K562 (cell line): ENCODE measurements at regions not wholly inside any gene's neighbourhood (a gene's known extent, or its start where the extent isn't known, plus 50 kb on each side); places are given as distances from the start of the nearest gene placed in this dataset.

ENCODE experiments used
- ATAC-seq: fragments of 200-7000 bp; cut with Tn5 transposase; 3 replicates; pipeline ENCODE4 v1.9.1; 2020; ENCODE audit warnings: moderate library complexity
- BruUV-seq: library from RNA; stranded (reverse); fragments of 400-500 nt; replicated peaks from 2 replicates; lab custom pipeline; 2021; lab: Mats Ljungman, UMichigan
- CTCF ChIA-PET: fragments of 300-600 bp; formaldehyde crosslinking; extraction: SDS; loops from one replicate; lab custom pipeline; 2021; ENCODE audit warnings: low intra/inter-chr PET ratio; lab: Yijun Ruan, JAX
- POLR2A ChIA-PET: fragments of 300-600, 350-650 bp; sonication (Branson Sonifier 250); formaldehyde crosslinking; extraction: SDS; loops from one replicate; lab custom pipeline; 2021; ENCODE audit warnings: antibody characterized with exemption, inconsistent platforms; lab: Yijun Ruan, JAX
- DNase-seq, 4 experiments: peaks; one replicate each; pipeline versions ENCODE4 v3.0.0 to v3.0.0-alpha.2; 2011 to 2018; ENCODE audit warnings: low spot score in 3 of 4, mixed read lengths in 3 of 4; ENCODE audit errors: extremely low read depth in 1 of 4
- FAIRE-seq: peaks from 2 replicates; lab custom pipeline; 2011; peaks lifted over from hg19 to GRCh38; lab: Jason Lieb, UNC
- H2AFZ ChIP-seq: 2 replicates; pipeline ENCODE4 v1.6.0; 2011; ENCODE audit warnings: low read depth, low read length, control low read depth, inconsistent platforms
- H3K27ac ChIP-seq: fragments of 200-600 bp; 3 replicates; pipeline ENCODE4 v1.8.0; 2011; ENCODE audit warnings: low read depth, mild to moderate bottlenecking, control low read depth, inconsistent platforms, low read length, moderate library complexity, mixed read lengths; ENCODE audit errors: extremely low read depth
- H3K27me3 ChIP-seq, 2 experiments: fragments of 300-600 bp in 1 of 2; 2 replicates in 1 of 2; 3 replicates in 1 of 2; pipeline versions ENCODE4 v1.6.0 to v1.8.0; 2011; ENCODE audit warnings: inconsistent platforms in 2 of 2, low read length in 2 of 2, mild to moderate bottlenecking in 1 of 2, mixed read lengths in 1 of 2, moderate library complexity in 1 of 2; ENCODE audit not compliant: control insufficient read depth in 2 of 2, insufficient read depth in 2 of 2
- H3K36me3 ChIP-seq: fragments of 300-600 bp; 3 replicates; pipeline ENCODE4 v1.8.0; 2011; ENCODE audit warnings: mild to moderate bottlenecking, low read length, inconsistent platforms; ENCODE audit not compliant: control insufficient read depth, insufficient read depth
- H3K4me1 ChIP-seq, 2 experiments: fragments of 200-600 bp in 1 of 2; replicated peaks in 1 of 2; 2 replicates in 1 of 2; 3 replicates in 1 of 2; pipeline versions ENCODE4 v1.5.1 to v1.8.0; 2011; ENCODE audit warnings: inconsistent platforms in 2 of 2, low read length in 2 of 2, mild to moderate bottlenecking in 1 of 2, mixed read lengths in 1 of 2, moderate library complexity in 1 of 2; ENCODE audit not compliant: control insufficient read depth in 2 of 2, insufficient read depth in 2 of 2
- H3K4me2 ChIP-seq: 2 replicates; pipeline ENCODE4 v1.6.1; 2011; ENCODE audit warnings: low read length, control low read depth, inconsistent platforms, mixed read lengths; ENCODE audit not compliant: insufficient read depth
- H3K4me3 ChIP-seq: fragments of 200-600 bp; sonication (generic), shearing (Covaris generic); 2 replicates; pipeline ENCODE4 v1.5.1; 2016; ENCODE audit warnings: control low read depth, inconsistent platforms
- H3K79me2 ChIP-seq: fragments of 200-600 bp; 3 replicates; pipeline ENCODE4 v1.8.0; 2011; ENCODE audit warnings: low read length, inconsistent platforms; ENCODE audit not compliant: control insufficient read depth, insufficient read depth
- H3K9ac ChIP-seq, 2 experiments: 2 replicates each; pipeline versions ENCODE4 v1.6.0 to v1.6.1; 2011; ENCODE audit warnings: low read depth in 2 of 2, low read length in 2 of 2, control low read depth in 1 of 2, inconsistent platforms in 1 of 2, mild to moderate bottlenecking in 1 of 2, mixed read lengths in 1 of 2; ENCODE audit not compliant: insufficient read depth in 1 of 2
- H3K9me1 ChIP-seq: one replicate; pipeline ENCODE4 v1.6.0; 2011; ENCODE audit warnings: inconsistent platforms, mild to moderate bottlenecking, low read length, moderate library complexity; ENCODE audit not compliant: control insufficient read depth, insufficient read depth
- H3K9me3 ChIP-seq: replicated peaks from 2 replicates; pipeline ENCODE4 v1.5.1; 2011; ENCODE audit warnings: low read depth, low read length, inconsistent platforms; ENCODE audit not compliant: control insufficient read depth, insufficient read depth
- H4K20me1 ChIP-seq: replicated peaks from 2 replicates; pipeline ENCODE4 v1.6.1; 2011; ENCODE audit warnings: low read length, inconsistent platforms, mixed read lengths; ENCODE audit not compliant: control insufficient read depth, insufficient read depth
- BRD9 ChIP-seq: fragments of 450-650 bp; IDR thresholded peaks from 2 replicates; pipeline ENCODE4 v1.6.1; 2018; ENCODE audit warnings: low read depth; ENCODE audit not compliant: partially characterized antibody
- ETV5 ChIP-seq: sonication (generic); formaldehyde crosslinking; IDR thresholded peaks from 2 replicates; pipeline ENCODE4 v1.4.0; 2020; ENCODE audit warnings: low read depth, mild to moderate bottlenecking, missing genetic modification reagents
- GABPB1 ChIP-seq: sonication (generic); formaldehyde crosslinking; IDR thresholded peaks from 2 replicates; pipeline ENCODE4 v1.8.0; 2022; ENCODE audit warnings: mild to moderate bottlenecking, missing genetic modification reagents
- GATAD2B ChIP-seq: fragments of 450-650 bp; IDR thresholded peaks from 2 replicates; pipeline ENCODE4 v1.6.1; 2017; ENCODE audit warnings: mild to moderate bottlenecking, borderline replicate concordance
- KAT7 ChIP-seq: sonication (generic); formaldehyde crosslinking; IDR thresholded peaks from 2 replicates; pipeline ENCODE4 v1.8.0; 2022; ENCODE audit warnings: missing genetic modification reagents, mild to moderate bottlenecking, borderline replicate concordance
- KAT8 ChIP-seq: fragments of 450-650 bp; IDR thresholded peaks from 2 replicates; pipeline ENCODE4 v1.6.1; 2016; ENCODE audit warnings: low read depth, mild to moderate bottlenecking
- NCOA1 ChIP-seq: fragments of 450-650 bp; IDR thresholded peaks from 2 replicates; pipeline ENCODE4 v1.6.1; 2016; ENCODE audit warnings: low read depth
- NFE2 ChIP-seq: IDR thresholded peaks from 2 replicates; pipeline ENCODE4 v1.6.1; 2014; ENCODE audit warnings: antibody characterized with exemption, low read depth
- NR4A1 ChIP-seq, 2 experiments: fragments of 250-450 bp in 1 of 2; fragments of 450-650 bp in 1 of 2; sonication (Bioruptor Pico) in 1 of 2; IDR thresholded peaks; 2 replicates each; pipeline versions ENCODE4 v1.4.0 to v1.6.1; 2016 to 2020; ENCODE audit warnings: mild to moderate bottlenecking in 2 of 2, missing compliant biosample characterization in 1 of 2, missing genetic modification characterization in 1 of 2, moderate library complexity in 1 of 2
- SMAD4 ChIP-seq: fragments of 250-450 bp; sonication (Bioruptor Pico); conservative IDR thresholded peaks from 2 replicates; pipeline ENCODE4 v1.8.0; 2021; ENCODE audit warnings: inconsistent platforms, mild to moderate bottlenecking, moderate library complexity
- ZNF239 ChIP-seq: fragments of 250-450 bp; sonication (Bioruptor Pico); IDR thresholded peaks from 2 replicates; pipeline ENCODE4 v1.4.0; 2020; ENCODE audit warnings: mild to moderate bottlenecking
- WGBS: fragments of 100-300 bp; shearing (Covaris generic); methylation state at CpG from one replicate; pipeline ENCODE4 v1.1.6; 2016; ENCODE audit warnings: low coverage, mixed read lengths; ENCODE audit not compliant: insufficient coverage; ENCODE audit errors: missing lambda C conversion rate; 5-methylcytosine and 5-hydroxymethylcytosine counted together
- in situ Hi-C: fragments of 300-500 bp; cut with MboI; formaldehyde crosslinking; loops from 4 replicates; pipeline ENCODE4 v1.15.0; 2018; ENCODE audit warnings: inconsistent platforms, mixed read lengths
- intact Hi-C: fragments of 100-400 bp; cut with micrococcal nuclease; formaldehyde crosslinking; loops from 2 replicates; pipeline ENCODE4 v1.14.2; 2022
- TF ChIP-seq, protein P1 (sequence below): fragments of 250-450 bp; sonication (Bioruptor Pico); IDR thresholded peaks from 2 replicates; pipeline ENCODE4 v1.4.0; 2020; ENCODE audit warnings: mild to moderate bottlenecking, moderate library complexity
- TF ChIP-seq, protein P2 (sequence below): fragments of 250-450 bp; sonication (Bioruptor Pico); IDR thresholded peaks from 2 replicates; pipeline ENCODE4 v1.5.0; 2020; ENCODE audit warnings: mild to moderate bottlenecking, borderline replicate concordance
- TF ChIP-seq, protein P3 (sequence below): sonication (generic); formaldehyde crosslinking; IDR thresholded peaks from 2 replicates; pipeline ENCODE4 v1.8.0; 2022; ENCODE audit warnings: missing genetic modification reagents, mild to moderate bottlenecking, borderline replicate concordance

DNA sequence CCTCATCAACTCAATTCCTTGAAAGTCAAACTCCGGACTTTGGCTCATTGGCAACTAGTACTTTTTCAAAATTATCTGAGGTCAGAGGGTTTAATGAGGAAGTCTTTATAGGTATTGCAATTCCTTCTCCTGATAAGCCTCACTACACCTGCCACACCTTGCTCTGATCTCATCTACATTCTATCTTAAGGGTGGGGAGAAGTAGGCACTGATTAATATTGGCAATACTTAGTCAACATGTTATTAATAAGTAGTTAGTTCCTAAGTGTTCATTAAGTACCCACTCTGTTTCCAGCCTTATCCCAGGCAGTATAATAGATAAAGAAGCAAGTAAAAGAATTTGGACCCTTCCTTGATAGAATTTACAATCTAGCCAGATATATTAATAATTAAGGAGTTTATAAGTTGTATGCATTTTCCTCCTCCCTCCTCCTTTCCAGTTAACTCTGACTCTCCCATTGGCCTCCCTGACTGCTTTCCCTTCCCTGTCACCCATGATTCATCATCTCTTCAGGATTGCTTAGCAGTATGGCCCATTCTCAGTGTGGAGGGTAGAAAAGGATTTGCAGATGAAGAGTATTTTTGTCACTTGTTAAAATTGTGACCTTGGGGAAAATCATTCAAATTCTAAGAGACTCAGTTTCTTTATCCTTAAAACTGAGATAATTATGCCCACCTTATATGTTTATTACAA lies 231.0 kb upstream of the ATP2B1 start:
- no peaks in the 10 kb centered on the region for H3K9me3 ChIP-seq

More for the DNA sequence above, 231.0 kb upstream of the ATP2B1 start:
- intact Hi-C loops, result no loop called here
- Histone ChIP-seq H3K4me1 (no peaks in the 10 kb centered on the region), H3K9me1 (no peaks in the 10 kb centered on the region), H3K4me3 (no peak overlapping the region), H2AFZ (no peak overlapping the region), H3K27ac (no peak overlapping the region), H3K27me3 (no peaks in the 10 kb centered on the region), H4K20me1 (no peaks in the 10 kb centered on the region), H3K79me2 (no peaks in the 10 kb centered on the region), H3K4me2 (no peak overlapping the region), H3K36me3 (no peaks in the 10 kb centered on the region), H3K9ac (no peak overlapping the region)
- ChIA-PET POLR2A (no interaction called here), CTCF (no interaction called here)
- in situ Hi-C loops, result no loop called here
- WGBS, result 13% methylated on average over 1 of the region's 1 CpG
- no peak for ATAC-seq
- no TSS peak for BruUV-seq
- no peak for DNase-seq
- TF ChIP-seq KAT7 (no peak), BRD9 (no peak), ETV5 (CRISPR knock-in tag) (no peak), NCOA1 (no peak), SMAD4 (CRISPR knock-in tag) (no peak), NFE2 (no peak), NR4A1 (CRISPR knock-in tag; IDR thresholded peaks at IDR 0.05) (no peak), NR4A1 (tag; IDR thresholded peaks at IDR 0.05) (no peak), ZNF239 (no peak), GABPB1 (no peak), KAT8 (no peak), GATAD2B (no peak)
- TF ChIP-seq, protein P1, sequence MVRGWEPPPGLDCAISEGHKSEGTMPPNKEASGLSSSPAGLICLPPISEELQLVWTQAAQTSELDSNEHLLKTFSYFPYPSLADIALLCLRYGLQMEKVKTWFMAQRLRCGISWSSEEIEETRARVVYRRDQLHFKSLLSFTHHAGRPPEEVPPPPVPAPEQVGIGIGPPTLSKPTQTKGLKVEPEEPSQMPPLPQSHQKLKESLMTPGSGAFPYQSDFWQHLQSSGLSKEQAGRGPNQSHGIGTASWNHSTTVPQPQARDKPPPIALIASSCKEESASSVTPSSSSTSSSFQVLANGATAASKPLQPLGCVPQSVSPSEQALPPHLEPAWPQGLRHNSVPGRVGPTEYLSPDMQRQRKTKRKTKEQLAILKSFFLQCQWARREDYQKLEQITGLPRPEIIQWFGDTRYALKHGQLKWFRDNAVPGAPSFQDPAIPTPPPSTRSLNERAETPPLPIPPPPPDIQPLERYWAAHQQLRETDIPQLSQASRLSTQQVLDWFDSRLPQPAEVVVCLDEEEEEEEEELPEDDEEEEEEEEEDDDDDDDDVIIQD (CRISPR knock-in tag), result no peak
- TF ChIP-seq, protein P2, sequence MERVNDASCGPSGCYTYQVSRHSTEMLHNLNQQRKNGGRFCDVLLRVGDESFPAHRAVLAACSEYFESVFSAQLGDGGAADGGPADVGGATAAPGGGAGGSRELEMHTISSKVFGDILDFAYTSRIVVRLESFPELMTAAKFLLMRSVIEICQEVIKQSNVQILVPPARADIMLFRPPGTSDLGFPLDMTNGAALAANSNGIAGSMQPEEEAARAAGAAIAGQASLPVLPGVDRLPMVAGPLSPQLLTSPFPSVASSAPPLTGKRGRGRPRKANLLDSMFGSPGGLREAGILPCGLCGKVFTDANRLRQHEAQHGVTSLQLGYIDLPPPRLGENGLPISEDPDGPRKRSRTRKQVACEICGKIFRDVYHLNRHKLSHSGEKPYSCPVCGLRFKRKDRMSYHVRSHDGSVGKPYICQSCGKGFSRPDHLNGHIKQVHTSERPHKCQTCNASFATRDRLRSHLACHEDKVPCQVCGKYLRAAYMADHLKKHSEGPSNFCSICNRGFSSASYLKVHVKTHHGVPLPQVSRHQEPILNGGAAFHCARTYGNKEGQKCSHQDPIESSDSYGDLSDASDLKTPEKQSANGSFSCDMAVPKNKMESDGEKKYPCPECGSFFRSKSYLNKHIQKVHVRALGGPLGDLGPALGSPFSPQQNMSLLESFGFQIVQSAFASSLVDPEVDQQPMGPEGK (CRISPR knock-in tag), result no peak
- TF ChIP-seq, protein P3, sequence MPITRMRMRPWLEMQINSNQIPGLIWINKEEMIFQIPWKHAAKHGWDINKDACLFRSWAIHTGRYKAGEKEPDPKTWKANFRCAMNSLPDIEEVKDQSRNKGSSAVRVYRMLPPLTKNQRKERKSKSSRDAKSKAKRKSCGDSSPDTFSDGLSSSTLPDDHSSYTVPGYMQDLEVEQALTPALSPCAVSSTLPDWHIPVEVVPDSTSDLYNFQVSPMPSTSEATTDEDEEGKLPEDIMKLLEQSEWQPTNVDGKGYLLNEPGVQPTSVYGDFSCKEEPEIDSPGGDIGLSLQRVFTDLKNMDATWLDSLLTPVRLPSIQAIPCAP, result no peak
- FAIRE-seq, result no peak
